ENCODE measurements at regions not wholly inside any gene's neighbourhood (a gene's known extent, or its start where the extent isn't known, plus 50 kb on each side); places are given as distances from the start of the nearest gene placed in this dataset.

- Mint-ChIP-seq H3K4me1 (ENCODE audit: unreplicated experiment) (no peaks in the 10 kb centered on the region), H3K4me3 (ENCODE audit: unreplicated experiment) (no peak overlapping the region), H3K27me3 (ENCODE audit: unreplicated experiment) (peaks cover 6% of the 10 kb centered on the region), H3K36me3 (ENCODE audit: unreplicated experiment) (no peaks in the 10 kb centered on the region), H3K9me3 (ENCODE audit: unreplicated experiment) (peaks cover 2% of the 10 kb centered on the region), H3K27ac (ENCODE audit: unreplicated experiment) (no peak overlapping the region)
- DNase-seq (ENCODE audit: extremely low spot score, unreplicated experiment) = no peak
- no peak for TF ChIP-seq CTCF (IDR thresholded peaks at IDR 0.05)
Measured at GRCh38 chr9:107684224-107684623, 194.7 kb upstream of the KLF4 start.

DNA sequence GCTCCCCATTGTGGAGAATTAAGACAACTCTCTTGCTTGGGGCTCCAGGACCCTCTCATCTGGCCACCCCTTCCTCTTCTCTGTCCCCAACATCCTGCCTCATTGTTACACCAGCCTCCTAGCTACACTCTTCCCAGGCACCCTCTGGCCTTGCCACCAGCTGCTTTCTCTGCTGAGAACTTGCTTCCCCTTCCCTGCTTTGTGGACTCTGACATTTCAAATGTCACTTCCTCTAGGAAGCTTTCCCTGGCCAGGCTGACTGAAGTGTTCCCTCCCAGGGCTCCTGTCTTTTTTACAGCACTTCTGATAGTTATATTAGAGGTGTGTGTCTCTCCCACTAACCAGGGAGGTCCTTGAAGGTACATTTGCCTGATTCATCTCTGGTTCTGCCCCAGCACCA, 194.0 kb upstream of the KLF4 start:
- no peak overlapping the region for H3K27ac Mint-ChIP-seq (ENCODE audit: unreplicated experiment)
- H3K4me1 Mint-ChIP-seq (ENCODE audit: unreplicated experiment) = no peaks in the 10 kb centered on the region
- H3K4me3 Mint-ChIP-seq (ENCODE audit: unreplicated experiment) = no peak overlapping the region
- H3K9me3 Mint-ChIP-seq (ENCODE audit: unreplicated experiment) = no peaks in the 10 kb centered on the region
- peaks cover 3% of the 10 kb centered on the region for H3K27me3 Mint-ChIP-seq (ENCODE audit: unreplicated experiment)
- no peaks in the 10 kb centered on the region for H3K36me3 Mint-ChIP-seq (ENCODE audit: unreplicated experiment)
- DNase-seq (ENCODE audit: extremely low spot score, unreplicated experiment) = no peak
- TF ChIP-seq CTCF (IDR thresholded peaks at IDR 0.05) = no peak

DNA sequence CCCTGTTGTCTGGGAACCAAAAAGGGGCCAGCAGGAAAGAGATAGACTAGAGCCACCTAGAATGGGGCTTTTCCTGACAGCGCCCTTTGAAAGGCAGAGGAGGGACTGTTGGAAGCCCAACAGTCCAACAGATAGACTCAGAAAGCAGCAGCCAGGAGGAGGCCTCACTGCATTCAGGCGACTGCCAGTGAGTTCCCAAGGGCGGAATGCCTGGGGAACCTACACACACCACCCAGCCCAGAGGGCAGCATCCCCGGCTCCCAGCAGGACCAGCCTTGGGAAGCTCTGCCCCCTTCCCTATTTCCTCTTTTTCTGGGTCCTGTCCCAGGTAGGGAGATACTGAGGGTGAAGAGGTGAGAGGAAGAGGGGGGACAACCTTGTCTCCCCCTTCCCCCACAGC, 192.4 kb upstream of the KLF4 start:
- Mint-ChIP-seq H3K27ac (ENCODE audit: unreplicated experiment) (no peak overlapping the region), H3K27me3 (ENCODE audit: unreplicated experiment) (no peaks in the 10 kb centered on the region), H3K4me3 (ENCODE audit: unreplicated experiment) (no peak overlapping the region), H3K9me3 (ENCODE audit: unreplicated experiment) (no peaks in the 10 kb centered on the region), H3K36me3 (ENCODE audit: unreplicated experiment) (no peaks in the 10 kb centered on the region), H3K4me1 (ENCODE audit: unreplicated experiment) (no peaks in the 10 kb centered on the region)
- TF ChIP-seq CTCF (IDR thresholded peaks at IDR 0.05) = no peak
- DNase-seq (ENCODE audit: extremely low spot score, unreplicated experiment) = no peak

GRCh38 chr9:107675351-107676259, 186.0 kb upstream of the KLF4 start:
- Mint-ChIP-seq H3K9me3 (ENCODE audit: unreplicated experiment) (no peaks in the 10 kb centered on the region), H3K4me1 (ENCODE audit: unreplicated experiment) (no peaks in the 10 kb centered on the region), H3K4me3 (ENCODE audit: unreplicated experiment) (no peak overlapping the region), H3K27me3 (ENCODE audit: unreplicated experiment) (no peaks in the 10 kb centered on the region), H3K36me3 (ENCODE audit: unreplicated experiment) (no peaks in the 10 kb centered on the region), H3K27ac (ENCODE audit: unreplicated experiment) (no peak overlapping the region)
- TF ChIP-seq CTCF (IDR thresholded peaks at IDR 0.05) = no peak
- DNase-seq (ENCODE audit: extremely low spot score, unreplicated experiment) = no peak

- Mint-ChIP-seq H3K36me3 (ENCODE audit: unreplicated experiment) (no peaks in the 10 kb centered on the region), H3K9me3 (ENCODE audit: unreplicated experiment) (no peaks in the 10 kb centered on the region), H3K4me3 (ENCODE audit: unreplicated experiment) (no peak overlapping the region), H3K27ac (ENCODE audit: unreplicated experiment) (no peak overlapping the region), H3K4me1 (ENCODE audit: unreplicated experiment) (no peaks in the 10 kb centered on the region), H3K27me3 (ENCODE audit: unreplicated experiment) (no peaks in the 10 kb centered on the region)
- TF ChIP-seq CTCF (IDR thresholded peaks at IDR 0.05) = no peak
- no peak for DNase-seq (ENCODE audit: extremely low spot score, unreplicated experiment)
Measured at GRCh38 chr9:107674721-107675277, 185.2 kb upstream of the KLF4 start.

Data from osteocyte (in vitro differentiated cells).